ENCODE measurements at regions not wholly inside any gene's neighbourhood (a gene's known extent, or its start where the extent isn't known, plus 50 kb on each side); places are given as distances from the start of the nearest gene placed in this dataset.

DNA sequence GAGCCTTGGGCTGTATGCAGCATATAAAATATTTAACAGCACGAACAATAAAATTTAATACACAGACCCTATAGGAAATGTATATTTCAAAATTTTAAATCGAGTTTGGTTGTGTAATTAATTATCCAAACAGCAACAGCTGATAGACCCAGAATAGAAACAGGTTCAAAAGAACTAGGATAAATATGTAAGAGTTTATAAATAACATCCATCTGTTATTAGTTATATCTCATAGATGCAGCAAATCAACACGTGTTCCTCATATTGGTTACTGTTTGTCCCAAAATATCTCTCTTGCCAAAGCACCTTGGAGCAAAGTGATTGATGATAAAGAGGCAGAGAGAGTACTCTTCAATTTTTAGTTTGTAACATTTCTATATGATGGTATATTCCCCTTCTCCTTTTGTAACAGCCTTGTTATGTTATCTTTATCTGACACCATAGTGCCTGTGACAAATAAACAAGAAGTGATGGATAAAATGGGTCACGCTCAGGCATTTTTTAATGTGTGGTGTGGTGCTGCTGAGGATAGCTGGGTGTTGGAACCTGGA lies 260.6 kb upstream of the NBEA start:
- ChIA-PET CTCF (no interaction called here), POLR2A (no interaction called here)
- ATAC-seq (ENCODE audit: low read depth) (no peak), DNase-seq (no peak)
- no peaks in the 10 kb centered on the region for H4K20me1 ChIP-seq (ENCODE audit: control insufficient read depth, insufficient read depth, low read length, poor library complexity, severe bottlenecking)
- TF ChIP-seq, protein P1, sequence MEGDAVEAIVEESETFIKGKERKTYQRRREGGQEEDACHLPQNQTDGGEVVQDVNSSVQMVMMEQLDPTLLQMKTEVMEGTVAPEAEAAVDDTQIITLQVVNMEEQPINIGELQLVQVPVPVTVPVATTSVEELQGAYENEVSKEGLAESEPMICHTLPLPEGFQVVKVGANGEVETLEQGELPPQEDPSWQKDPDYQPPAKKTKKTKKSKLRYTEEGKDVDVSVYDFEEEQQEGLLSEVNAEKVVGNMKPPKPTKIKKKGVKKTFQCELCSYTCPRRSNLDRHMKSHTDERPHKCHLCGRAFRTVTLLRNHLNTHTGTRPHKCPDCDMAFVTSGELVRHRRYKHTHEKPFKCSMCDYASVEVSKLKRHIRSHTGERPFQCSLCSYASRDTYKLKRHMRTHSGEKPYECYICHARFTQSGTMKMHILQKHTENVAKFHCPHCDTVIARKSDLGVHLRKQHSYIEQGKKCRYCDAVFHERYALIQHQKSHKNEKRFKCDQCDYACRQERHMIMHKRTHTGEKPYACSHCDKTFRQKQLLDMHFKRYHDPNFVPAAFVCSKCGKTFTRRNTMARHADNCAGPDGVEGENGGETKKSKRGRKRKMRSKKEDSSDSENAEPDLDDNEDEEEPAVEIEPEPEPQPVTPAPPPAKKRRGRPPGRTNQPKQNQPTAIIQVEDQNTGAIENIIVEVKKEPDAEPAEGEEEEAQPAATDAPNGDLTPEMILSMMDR (IDR thresholded peaks at IDR 0.05) = no peak
- TF ChIP-seq EZH2 (IDR thresholded peaks at IDR 0.05; ENCODE audit: borderline replicate concordance, insufficient read depth, low read depth, low read length, poor library complexity, severe bottlenecking) = no peak
- Mint-ChIP-seq H3K4me3 (no peak overlapping the region), H3K27me3 (no peaks in the 10 kb centered on the region), H3K9me3 (ENCODE audit: insufficient read depth) (peaks cover 2% of the 10 kb centered on the region), H3K4me1 (no peaks in the 10 kb centered on the region), H3K27ac (no peak overlapping the region)
- intact Hi-C loops (cut with micrococcal nuclease) = no loop called here
- no peaks in the 10 kb centered on the region for H3K4me1 ChIP-seq (ENCODE audit: control insufficient read depth in 2 of 2, insufficient read depth in 2 of 2, low read length in 2 of 2)
- H3K9ac ChIP-seq (ENCODE audit: low read length) = no peak overlapping the region
- no peaks in the 10 kb centered on the region for H3K36me3 ChIP-seq (replicated peaks in 1 of 2; ENCODE audit: control extremely low read depth in 1 of 2, control insufficient read depth in 1 of 2, extremely low read depth in 1 of 2, insufficient read depth in 2 of 2, low read length in 1 of 2)
- H3K27me3 ChIP-seq (replicated peaks in 1 of 4; ENCODE audit: control extremely low read depth in 1 of 4, control insufficient read depth in 3 of 4, insufficient read depth in 4 of 4, low read length in 3 of 4) = no peaks in the 10 kb centered on the region
- no peaks in the 10 kb centered on the region for H3K79me2 ChIP-seq (ENCODE audit: control insufficient read depth, insufficient read depth, low read length)
- H3K9me3 ChIP-seq (ENCODE audit: control extremely low read depth in 1 of 3, control insufficient read depth in 2 of 3, insufficient read depth in 1 of 3, low read length in 2 of 3) = peaks cover 0 to 3% (median 0%) of the 10 kb centered on the region in 3 donors
- no peak overlapping the region for H3K4me2 ChIP-seq (replicated peaks; ENCODE audit: low read depth, low read length, poor library complexity, severe bottlenecking)
- no peak overlapping the region for H3K4me3 ChIP-seq (ENCODE audit: control extremely low read depth in 1 of 5, extremely low read depth in 1 of 5, insufficient read depth in 1 of 5, low read depth in 2 of 5, low read length in 4 of 5)
- no peak overlapping the region for H3K27ac ChIP-seq (ENCODE audit: low read length in 2 of 2)
- H2AFZ ChIP-seq (ENCODE audit: insufficient read depth, low read depth, low read length, poor library complexity, severe bottlenecking) = no peak overlapping the region
- 100% methylated on average over 1 of the region's 4 CpGs for WGBS (ENCODE audit: insufficient coverage)

DNA sequence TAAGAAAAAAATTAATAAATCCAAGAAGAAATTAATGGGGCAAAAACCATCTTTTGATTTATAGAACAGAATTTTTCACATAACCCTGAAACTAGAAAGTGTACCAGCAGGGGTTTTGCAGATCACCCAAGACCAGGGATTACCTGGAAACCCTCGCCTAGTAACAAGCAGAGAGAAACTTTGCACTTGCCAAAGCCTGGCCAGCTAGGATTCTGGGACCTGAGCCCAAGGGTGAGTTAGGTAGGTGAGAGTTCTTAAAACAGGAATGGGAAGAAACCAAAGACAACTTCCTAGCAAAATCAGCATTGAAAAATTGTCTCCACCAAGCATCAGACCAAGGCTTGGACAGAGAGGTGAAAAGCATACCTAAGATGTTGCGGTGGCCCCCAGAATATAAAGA lies 247.0 kb upstream of the NBEA start:
- CTCF ChIA-PET = no interaction called here
- DNase-seq (no peak), ATAC-seq (ENCODE audit: low read depth) (no peak)
- H3K27me3 Mint-ChIP-seq = no peaks in the 10 kb centered on the region
- H3K4me1 ChIP-seq (ENCODE audit: control insufficient read depth in 2 of 2, insufficient read depth in 2 of 2, low read length in 2 of 2) = no peaks in the 10 kb centered on the region
- H3K36me3 ChIP-seq (replicated peaks in 1 of 2; ENCODE audit: control extremely low read depth in 1 of 2, control insufficient read depth in 1 of 2, extremely low read depth in 1 of 2, insufficient read depth in 2 of 2, low read length in 1 of 2) = no peaks in the 10 kb centered on the region
- no peaks in the 10 kb centered on the region for H3K9me3 Mint-ChIP-seq (ENCODE audit: insufficient read depth)
- no peaks in the 10 kb centered on the region for H3K79me2 ChIP-seq (ENCODE audit: control insufficient read depth, insufficient read depth, low read length)
- H3K4me2 ChIP-seq (replicated peaks; ENCODE audit: low read depth, low read length, poor library complexity, severe bottlenecking) = no peak overlapping the region
- H3K27ac Mint-ChIP-seq = no peak overlapping the region
- POLR2A ChIA-PET = no interaction called here
- 80% methylated on average over 1 of the region's 2 CpGs for WGBS (ENCODE audit: insufficient coverage)
- H2AFZ ChIP-seq (ENCODE audit: insufficient read depth, low read depth, low read length, poor library complexity, severe bottlenecking) = no peak overlapping the region
- no peaks in the 10 kb centered on the region for H3K4me1 Mint-ChIP-seq
- no peak overlapping the region for H3K4me3 Mint-ChIP-seq
- intact Hi-C loops (cut with micrococcal nuclease) = no loop called here
- H3K27me3 ChIP-seq (replicated peaks in 1 of 4; ENCODE audit: control extremely low read depth in 1 of 4, control insufficient read depth in 3 of 4, insufficient read depth in 4 of 4, low read length in 3 of 4) = no peaks in the 10 kb centered on the region
- H3K27ac ChIP-seq (ENCODE audit: low read length in 2 of 2) = no peak overlapping the region
- no peak overlapping the region for H3K9ac ChIP-seq (ENCODE audit: low read length)
- H3K4me3 ChIP-seq (ENCODE audit: control extremely low read depth in 1 of 5, extremely low read depth in 1 of 5, insufficient read depth in 1 of 5, low read depth in 2 of 5, low read length in 4 of 5) = no peak overlapping the region
- TF ChIP-seq, protein P1 (IDR thresholded peaks at IDR 0.05) = no peak
- H4K20me1 ChIP-seq (ENCODE audit: control insufficient read depth, insufficient read depth, low read length, poor library complexity, severe bottlenecking) = no peaks in the 10 kb centered on the region
- H3K9me3 ChIP-seq (ENCODE audit: control extremely low read depth in 1 of 3, control insufficient read depth in 2 of 3, insufficient read depth in 1 of 3, low read length in 2 of 3) = peaks cover 0 to 4% (median 0%) of the 10 kb centered on the region in 3 donors
